AG20443 (cell line): ENCODE measurements at regions not wholly inside any gene's neighbourhood (a gene's known extent, or its start where the extent isn't known, plus 50 kb on each side); places are given as distances from the start of the nearest gene placed in this dataset.
"Not testable (repeated sequence)": the region's sequence is repeated elsewhere in the genome, so short reads cannot be mapped to it uniquely, and the experiment has no call there.

Experiments
- DNase-seq: peaks from one replicate; pipeline ENCODE4 v3.0.0; 2012; ENCODE audit warnings: low spot score, mixed read lengths

DNA sequence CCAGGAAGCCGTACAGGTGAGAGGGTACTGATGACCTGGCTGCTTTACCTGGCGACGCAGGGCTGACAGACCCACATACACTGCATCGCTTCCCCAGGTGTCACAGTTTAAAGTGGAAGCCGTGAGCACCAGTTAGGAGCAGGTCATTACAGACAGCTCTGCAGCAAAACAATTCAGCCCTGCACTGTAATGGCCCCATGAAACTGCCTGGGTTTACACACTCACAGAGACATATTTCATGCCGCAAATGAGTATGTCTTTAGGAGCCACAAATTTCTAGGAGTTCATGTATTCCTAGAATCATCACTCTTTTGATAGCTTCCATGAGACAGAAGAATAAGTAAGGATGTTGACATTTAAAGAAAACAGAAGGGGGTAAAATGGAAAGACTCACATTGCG, 723.1 kb downstream of the MATN1 start:
- DNase-seq: no peak

DNA sequence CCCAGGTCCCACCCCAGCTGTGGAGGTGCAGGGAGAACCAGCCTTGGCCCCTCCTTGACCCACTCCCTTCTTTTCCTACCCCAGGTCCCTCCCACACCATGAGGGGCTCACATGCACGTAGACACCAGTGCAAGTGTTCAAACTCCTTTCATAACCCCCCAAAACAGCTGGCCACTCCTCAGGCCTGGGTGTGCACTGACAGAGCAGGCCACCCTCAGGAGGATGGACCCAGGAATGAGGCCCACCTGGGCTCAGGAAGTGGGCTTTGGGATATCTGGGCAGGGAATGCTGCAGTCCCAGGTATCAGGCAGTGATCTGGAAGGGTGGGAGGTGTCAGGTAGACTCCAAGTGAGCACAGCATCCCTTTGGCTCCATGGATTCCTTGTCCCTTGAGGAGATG, 723.8 kb downstream of the MATN1 start:
- DNase-seq: no peak

DNA sequence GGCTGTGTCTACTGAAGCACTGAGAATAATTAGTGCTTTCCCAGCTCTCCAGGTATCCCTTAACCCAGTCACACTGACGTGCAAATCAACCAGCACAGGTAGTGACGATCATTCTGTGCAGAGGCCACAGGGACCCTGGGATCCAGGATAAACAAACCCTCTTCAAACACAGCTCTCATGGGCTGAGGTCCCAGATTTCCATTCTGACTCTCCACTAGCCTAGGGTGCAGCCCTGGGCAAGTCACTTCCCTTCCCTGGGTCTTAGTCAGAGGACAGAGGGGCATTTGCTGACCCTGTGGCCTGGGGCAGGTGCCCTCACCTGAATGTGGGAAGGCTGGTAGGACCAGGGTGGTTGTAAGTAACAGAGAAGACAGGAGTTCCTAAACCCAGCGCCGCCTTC, 724.7 kb downstream of the MATN1 start:
- no peak for DNase-seq

DNA sequence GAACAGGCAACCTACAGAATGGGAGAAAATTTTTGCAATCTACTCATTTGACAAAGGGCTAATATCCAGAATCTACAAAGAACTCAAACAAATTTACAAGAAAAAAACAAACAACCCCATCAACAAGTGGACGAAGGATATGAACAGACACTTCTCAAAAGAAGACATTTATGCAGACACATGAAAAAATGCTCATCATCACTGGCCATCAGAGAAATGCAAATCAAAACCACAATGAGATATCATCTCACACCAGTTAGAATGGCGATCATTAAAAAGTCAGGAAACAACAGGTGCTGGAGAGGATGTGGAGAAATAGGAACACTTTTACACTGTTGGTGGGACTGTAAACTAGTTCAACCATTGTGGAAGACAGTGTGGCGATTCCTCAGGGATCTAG, 725.6 kb downstream of the MATN1 start:
- not testable (repeated sequence) for DNase-seq

DNA sequence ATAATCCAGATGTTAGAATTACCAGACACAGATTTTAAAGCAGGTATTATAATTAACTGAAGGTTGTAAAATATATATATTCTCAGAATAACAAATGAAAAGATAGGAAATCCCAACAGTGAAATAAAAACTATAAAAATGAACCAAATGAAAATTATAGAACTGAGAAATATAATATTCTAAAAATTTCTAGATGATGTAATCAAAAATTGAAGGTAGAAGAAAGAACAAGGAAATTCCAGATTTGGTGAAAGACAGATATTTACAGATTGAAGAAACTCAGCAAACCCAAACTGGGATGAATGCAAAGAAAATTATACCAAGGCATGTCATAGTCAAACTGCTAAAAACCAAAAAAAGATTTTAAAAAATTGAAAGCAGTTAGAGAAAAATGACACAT, 729.4 kb downstream of the MATN1 start:
- no peak for DNase-seq

DNA sequence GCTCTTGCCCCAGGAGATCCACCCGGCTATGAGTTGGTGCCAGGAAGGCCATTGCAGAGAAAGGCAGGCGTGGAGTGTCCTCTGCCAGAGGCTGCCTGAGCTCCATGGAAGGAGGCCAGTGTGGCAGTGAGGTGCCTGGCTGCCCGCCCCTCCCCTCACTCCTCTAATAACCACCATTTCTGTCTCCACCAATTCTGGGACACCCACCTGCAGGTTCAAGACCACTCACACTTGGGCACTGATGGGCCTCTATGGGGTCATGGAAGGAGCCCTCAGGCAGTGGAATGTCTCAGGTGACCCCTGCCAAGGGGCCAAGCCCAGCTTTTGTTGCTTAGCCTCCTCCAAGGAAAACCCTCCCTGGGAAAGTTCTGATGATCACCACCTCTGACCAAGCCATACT, 731.6 kb downstream of the MATN1 start:
- DNase-seq: no peak

DNA sequence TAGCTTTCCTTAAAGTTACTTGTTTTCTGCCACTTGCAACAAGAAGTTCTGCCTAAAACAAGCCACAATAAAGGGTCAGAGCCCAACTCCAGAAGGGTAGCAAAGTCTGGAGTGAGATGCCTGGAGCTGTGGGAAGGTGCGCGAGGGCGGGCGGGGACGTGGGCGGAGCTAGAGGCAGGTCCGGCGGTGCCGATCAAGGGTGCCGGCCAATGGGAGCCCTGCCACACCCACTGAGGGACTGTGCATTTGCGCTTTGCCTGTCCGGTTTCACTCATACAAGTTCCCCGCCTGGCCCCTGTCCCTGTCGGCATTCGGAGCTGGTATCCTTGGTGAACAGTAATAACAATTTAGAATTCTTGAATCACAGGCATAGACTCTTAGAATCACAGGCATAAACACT, 732.4 kb downstream of the MATN1 start:
- DNase-seq: no peak

DNA sequence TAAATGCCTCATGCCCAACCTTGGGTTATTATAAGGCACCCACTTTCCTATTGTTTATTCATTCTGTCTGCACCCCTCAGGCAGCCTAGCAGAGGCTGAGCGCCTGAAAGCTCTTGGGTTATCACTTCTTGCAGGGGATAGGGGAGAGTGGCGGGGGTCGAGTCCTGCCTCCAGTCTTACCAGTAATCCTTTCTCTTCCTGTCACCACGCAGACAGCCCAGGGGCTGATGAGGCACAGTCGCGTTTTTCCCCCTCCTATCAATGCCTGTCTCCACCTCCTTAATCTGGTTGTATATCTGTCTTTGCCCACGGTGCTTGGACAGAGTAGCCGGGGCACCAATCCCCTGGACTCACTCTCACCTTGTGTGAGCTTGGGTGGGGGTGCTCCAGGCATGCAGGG, 733.1 kb downstream of the MATN1 start:
- DNase-seq: no peak

DNA sequence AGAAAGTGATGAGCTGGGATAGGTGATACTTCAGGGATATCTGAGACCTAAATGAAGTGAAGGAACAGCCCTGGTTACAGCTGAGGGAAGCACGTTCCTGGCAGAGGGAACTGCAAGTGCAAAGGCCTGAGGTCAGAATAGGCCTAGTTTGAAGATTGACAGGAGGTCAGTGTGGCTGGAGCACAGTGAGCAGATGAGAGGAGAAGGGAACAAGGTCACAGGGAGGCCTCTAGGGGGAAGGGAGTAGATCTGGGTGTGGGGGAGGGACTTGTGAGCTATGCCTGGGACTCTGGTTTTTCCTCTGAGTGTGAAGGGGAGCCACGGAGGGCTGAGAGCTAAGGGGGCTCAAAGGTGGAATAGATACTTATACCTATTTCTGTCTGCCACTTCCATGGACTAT, 736.4 kb downstream of the MATN1 start:
- DNase-seq: no peak

DNA sequence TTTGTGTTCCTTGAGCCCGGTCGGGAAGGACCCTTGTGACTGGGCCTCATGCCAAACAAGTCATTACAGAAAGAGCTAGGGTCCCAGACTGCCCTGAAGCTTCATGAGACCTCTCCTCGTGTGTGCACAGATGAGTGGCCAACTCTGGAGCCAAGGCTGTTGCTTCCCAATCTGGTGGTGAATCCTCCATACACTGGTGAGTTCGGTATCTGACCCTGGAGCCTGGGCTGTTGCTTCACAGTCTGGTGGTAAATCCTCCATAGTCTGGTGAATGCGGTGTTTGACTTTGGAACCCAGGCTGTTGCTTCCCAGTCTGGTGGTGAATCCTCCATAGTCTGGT, 737.8 kb downstream of the MATN1 start:
- DNase-seq: no peak

DNA sequence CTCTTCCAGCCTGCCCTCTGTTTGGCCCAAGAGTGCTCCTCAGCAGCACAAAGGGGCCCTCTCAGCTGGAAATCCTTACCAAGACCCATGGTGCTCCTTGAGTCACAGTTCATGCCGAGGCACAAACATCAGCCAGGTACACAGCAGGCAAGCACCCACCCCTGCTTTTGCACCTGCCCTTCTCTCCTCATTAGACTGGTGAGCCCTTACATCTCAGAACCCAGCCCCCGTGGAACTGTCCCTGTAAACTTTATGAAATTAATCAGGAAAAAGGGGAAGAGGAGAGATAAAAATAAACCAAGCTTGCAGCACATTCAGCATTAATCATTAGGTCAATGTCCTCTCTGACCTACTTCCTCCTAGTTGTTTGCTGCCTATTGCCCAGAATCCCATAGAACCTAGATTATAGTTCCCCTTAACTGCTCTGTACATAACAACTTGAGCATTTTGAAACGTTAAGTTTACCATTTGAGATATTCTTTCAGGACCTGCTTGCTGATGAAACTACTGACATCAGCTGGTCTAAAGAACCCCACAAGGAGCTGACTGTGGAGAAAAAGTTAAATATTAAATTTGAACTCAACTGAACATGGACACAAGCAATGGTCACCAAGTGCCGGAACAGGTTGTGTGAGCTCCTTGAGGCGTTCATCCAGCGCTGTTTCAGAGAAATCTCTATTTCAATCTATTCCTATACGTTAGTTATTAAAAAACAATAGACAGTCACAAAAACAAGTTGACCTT, 738.4 kb downstream of the MATN1 start:
- no peak for DNase-seq

DNA sequence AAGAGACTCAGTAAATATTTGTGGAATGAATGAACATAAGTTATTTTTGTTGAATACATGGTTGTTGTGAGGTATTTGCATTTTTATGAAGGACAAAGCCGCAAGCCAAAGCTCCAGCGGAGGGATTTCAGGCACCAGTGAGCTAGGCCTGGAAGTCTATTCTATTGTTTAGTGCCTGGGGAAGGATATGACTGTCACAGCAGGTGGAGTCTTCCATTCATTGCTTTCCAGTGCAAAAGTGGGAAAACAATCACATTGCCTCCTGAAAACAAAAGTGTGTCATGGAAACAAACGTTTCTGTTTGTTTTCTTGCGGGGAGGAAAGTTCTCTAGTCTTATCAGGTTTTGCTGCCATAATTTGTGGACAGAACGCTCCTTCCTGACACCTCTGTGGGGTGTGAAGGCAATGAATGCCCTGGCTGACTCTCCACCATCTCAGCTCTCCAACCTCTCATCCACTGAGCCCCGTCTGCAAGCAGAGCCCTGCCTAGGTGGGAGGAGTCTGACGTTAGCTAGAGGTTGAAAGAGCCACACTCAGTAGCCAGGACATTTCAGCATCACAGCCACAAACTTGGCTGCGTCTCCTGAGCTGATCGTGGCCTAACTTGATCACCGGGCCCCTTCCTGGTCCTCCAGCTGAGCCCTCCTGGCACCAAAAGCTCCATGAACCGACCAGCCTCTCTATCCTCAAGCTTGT, 739.1 kb downstream of the MATN1 start:
- DNase-seq: no peak

DNA sequence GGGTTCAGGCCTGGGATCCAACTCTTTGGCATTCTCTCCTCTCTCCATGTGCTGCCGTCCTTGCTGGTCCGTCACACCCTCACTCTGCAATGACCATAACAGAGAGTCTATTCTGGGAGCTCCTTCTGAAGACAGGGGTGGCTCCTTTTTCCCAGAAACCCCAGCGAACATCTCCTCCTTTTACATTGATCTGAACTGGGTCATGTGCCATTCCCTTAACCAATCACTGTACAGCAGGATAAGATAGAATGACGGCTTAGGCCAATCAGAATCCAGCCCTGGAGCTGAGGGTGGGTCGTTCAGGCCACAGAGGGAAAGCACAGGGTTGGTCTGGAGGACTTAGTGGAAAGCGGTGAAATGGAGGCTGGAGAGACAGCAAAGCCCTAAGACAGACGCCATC, 740.1 kb downstream of the MATN1 start:
- no peak for DNase-seq

DNA sequence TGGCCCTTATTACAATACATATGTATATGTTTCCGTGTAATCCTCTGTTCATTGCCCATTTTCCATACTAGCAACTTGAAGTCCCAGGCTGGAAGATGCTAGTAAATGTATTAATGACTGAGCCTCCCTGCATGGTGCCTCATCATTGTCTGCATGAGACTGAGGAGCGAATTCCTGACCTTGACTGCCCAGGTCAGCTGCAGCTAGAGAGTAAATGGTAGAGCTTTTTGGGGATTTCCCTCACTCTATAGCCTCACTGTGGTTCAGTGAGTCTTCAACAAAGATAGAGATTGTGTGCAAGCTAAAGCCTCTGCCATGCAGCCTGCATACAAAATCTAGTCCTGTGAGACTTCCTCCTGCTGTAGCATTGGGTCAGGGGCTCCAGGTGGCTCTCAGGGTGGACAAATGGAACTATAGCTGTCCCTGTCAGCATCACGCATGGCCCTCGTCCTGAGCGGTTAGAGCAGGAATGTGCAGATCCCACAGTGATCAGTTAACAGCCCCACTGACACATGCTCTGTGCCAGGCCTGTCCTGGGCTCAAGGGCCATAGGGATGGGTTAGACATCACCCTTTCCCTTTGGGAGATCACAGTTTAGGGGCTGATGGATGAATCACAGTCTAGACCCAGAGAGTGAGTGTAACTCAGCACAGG, 741.7 kb downstream of the MATN1 start:
- no peak for DNase-seq

DNA sequence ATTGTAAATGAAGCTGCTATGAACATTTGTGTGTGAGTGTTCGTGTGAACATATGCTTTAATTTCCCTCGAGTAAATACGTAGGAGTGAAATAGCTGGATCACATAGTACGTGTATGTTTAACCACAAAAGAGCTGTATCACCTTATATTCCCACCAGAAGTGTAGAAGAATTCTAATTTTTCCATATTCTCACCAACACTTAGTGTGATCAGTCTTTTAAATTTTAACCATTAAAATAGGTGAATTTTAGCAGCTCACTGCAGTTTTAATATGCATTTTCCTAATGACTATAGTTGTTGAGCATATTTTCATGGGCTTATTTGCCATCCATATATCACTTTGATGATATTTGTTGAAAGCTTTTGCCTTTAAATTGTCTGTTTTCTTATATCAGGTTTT, 741.2 kb downstream of the PTPRU start:
- DNase-seq: no peak

DNA sequence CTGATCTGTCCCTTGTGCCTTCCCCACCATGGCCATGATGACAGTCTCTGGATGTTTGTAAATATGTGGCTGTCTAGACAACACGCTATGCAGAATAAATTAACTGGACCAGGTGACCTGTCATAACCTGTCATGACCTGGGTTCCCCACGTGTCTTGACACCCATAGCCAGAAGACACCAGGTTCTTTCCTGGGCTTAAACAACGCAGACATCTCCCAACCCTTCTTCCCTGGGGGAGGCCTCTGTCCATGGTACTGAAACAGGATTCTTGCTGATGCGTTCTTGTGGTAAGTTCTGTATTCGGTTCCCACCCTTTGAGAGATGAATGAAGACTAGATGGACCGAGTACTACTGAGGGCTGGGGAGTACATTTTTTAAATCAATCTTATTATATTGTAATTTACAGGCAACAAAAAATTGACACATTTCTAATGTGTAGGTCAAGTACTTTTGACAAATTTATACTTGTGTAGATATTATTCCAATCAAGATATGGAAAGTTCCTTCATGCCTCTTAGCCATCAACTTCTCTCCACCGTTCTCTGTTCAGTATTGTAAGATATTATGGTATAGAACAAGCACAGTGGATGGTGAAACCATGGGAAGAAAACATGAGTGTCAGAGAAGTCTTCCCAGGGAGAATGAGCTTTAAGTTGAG, 738.8 kb downstream of the PTPRU start:
- peak; percentile 52 for DNase-seq

DNA sequence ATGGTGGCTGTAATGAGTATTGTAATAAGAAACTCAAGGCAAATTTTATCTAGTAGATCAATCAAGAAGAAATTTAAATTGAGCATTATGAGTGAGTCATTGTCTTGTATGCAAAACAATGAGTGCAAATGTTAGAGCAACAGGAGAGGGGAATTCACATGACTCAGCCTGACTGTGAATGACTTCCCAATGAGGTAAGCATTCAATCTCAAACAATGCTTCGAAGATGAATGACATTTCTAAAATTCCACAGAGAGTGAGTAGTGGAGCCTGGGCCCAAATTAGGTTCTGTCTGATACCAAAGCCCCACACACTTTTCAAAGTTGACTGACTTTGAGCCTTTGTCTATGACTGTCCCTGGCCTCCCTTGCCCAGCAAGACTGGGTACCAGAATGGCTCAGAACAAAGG, 738.0 kb downstream of the PTPRU start:
- DNase-seq: peak; percentile 52

DNA sequence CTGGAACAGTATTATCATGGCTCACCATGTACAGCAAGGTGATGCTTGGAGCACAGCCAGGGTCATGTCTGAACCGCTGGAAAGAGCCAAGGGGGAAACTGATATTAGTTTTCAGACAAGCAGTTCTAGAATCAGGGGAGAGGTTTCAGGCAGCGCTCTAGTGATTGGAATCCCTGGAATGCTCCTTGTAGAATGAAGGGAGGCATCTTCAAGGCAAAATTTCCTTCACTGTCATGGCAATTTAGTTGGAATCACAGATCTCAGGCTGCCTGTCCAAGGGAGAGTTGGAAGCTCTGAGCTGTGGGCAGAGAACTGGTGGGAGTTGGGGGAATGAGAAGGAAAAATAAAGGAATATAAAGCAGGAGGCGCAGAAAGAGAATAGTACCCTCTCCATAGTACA, 737.1 kb downstream of the PTPRU start:
- DNase-seq: no peak

DNA sequence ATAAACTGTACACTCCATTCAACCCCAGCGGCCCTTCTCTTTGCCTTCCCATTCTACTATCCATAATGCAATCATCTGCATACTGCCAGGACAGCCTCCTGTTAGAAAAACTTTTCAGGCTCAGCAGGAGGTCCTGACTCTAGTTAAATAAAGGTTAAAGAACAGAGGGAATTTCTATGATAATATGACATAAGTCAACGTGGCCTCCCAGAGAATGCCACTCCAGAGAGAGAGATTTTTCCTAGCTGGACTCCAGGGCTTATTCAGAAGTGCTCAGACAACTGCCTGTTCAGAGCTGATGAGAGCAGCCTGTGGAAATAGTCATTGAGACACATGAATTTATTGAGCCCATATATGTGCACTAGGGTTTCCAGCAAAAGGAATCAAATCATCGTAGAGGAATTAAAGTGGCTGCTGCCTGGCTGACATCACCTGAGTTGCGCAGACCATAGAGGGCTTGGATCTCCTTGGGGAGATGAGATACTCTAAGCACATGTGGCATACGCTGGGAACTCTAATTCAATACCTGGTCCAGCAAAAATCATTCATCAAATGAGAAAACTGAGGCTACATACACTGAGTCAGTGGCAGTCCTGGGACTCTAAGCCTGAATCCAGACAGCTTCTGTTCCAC, 736.2 kb downstream of the PTPRU start:
- no peak for DNase-seq

DNA sequence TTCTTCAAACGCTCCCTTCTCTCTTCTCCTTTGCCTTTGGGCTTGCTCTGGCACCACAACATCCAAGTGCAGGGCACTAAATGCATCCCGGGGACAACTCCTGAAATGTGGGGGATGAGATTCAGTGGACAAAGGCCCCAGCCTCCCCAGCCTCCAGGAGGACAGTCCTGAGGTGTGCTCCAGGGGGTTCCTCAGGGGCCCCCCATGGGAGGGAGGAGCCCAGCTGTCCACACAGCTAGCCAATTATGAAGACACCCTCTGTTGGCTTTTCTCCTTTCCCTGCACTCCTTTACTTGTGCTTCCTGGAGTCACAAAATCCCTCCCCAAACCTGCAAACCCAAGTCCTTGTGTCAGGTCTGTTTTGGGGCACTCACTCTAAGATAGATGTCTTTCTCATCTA, 735.4 kb downstream of the PTPRU start:
- DNase-seq: no peak

DNA sequence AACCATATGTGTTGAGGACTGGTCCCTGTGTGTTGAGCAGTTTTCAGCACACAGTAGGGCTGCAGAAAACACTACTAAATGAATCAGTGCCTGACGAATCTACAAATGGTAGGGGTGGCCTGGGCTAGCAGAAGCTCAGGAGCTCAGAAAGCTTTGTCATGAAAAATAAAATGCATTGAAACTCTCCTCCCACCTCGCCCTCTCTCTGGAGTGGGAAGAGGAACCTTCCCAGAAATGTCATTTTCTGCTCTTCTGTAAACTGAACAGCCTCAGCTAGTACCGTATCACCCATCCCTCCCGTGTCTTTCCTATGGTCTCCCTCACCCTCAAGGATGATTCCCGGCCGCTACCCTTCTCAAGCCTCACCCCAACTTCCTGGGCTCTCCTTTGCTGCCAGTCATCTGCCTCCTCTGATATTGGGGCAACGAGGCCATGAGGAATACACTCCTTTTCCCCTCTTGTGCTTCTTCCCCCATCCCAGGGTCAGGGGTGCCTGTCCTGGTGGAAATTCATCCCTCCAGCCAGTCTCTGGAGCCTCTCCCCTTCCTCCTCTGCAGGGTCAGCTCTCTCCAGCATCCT, 734.5 kb downstream of the PTPRU start:
- no peak for DNase-seq

DNA sequence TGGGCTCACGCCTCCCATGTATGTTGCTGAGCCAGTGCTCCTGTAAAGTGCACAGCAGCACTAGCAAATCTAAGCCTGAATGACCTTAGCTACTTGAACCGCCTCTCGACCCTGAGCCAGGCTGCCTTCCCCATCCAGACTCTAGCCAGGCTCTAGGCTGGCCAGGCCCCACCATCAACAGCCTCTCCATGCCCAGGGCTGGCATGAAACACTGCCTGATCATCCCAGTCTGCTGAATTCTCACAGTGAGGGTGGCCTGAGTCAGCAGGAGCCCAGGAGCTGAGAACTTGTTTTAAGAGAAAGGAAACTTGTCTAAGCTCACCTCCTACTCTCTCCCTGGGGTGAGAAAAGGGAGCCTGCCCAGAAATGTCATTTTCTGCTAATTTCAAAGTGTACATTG, 733.3 kb downstream of the PTPRU start:
- no peak for DNase-seq
